ENCODE measurements at regions not wholly inside any gene's neighbourhood (a gene's known extent, or its start where the extent isn't known, plus 50 kb on each side); places are given as distances from the start of the nearest gene placed in this dataset.

GRCh38 chr1:242797856-242798255 is 273.4 kb upstream of the PLD5 start:
- TF ChIP-seq TAF1 (IDR thresholded peaks at IDR 0.05; ENCODE audit: borderline replicate concordance, insufficient read depth, low read length), result no peak
- no peak for TF ChIP-seq FOXP2 (optimal IDR thresholded peaks at IDR 0.05; ENCODE audit: borderline replicate concordance, extremely low read depth, extremely low read length, insufficient read depth)
- no peak for TF ChIP-seq SIN3A (IDR thresholded peaks at IDR 0.05; ENCODE audit: borderline replicate concordance, insufficient read depth, low read length)
- no peak for TF ChIP-seq REST (IDR thresholded peaks at IDR 0.05; ENCODE audit: insufficient read depth in 1 of 2, low read depth in 2 of 2, low read length in 2 of 2)
- TF ChIP-seq POLR2AphosphoS5 (IDR thresholded peaks at IDR 0.05; ENCODE audit: low read depth, low read length), result no peak

GRCh38 chr1:242788771-242789170 is 264.3 kb upstream of the PLD5 start:
- TF ChIP-seq TAF1 (IDR thresholded peaks at IDR 0.05; ENCODE audit: borderline replicate concordance, insufficient read depth, low read length), result no peak
- TF ChIP-seq REST (IDR thresholded peaks at IDR 0.05; ENCODE audit: insufficient read depth in 1 of 2, low read depth in 2 of 2, low read length in 2 of 2), result no peak
- TF ChIP-seq POLR2AphosphoS5 (IDR thresholded peaks at IDR 0.05; ENCODE audit: low read depth, low read length), result no peak
- no peak for TF ChIP-seq SIN3A (IDR thresholded peaks at IDR 0.05; ENCODE audit: borderline replicate concordance, insufficient read depth, low read length)
- no peak for TF ChIP-seq FOXP2 (optimal IDR thresholded peaks at IDR 0.05; ENCODE audit: borderline replicate concordance, extremely low read depth, extremely low read length, insufficient read depth)

- TF ChIP-seq POLR2AphosphoS5 (IDR thresholded peaks at IDR 0.05; ENCODE audit: low read depth, low read length) (no peak), TAF1 (IDR thresholded peaks at IDR 0.05; ENCODE audit: borderline replicate concordance, insufficient read depth, low read length) (no peak), SIN3A (IDR thresholded peaks at IDR 0.05; ENCODE audit: borderline replicate concordance, insufficient read depth, low read length) (no peak), FOXP2 (optimal IDR thresholded peaks at IDR 0.05; ENCODE audit: borderline replicate concordance, extremely low read depth, extremely low read length, insufficient read depth) (no peak), REST (IDR thresholded peaks at IDR 0.05; ENCODE audit: insufficient read depth in 1 of 2, low read depth in 2 of 2, low read length in 2 of 2) (no peak)
Measured at GRCh38 chr1:242787968-242788367, 263.5 kb upstream of the PLD5 start.

GRCh38 chr1:242784807-242785206 is 260.3 kb upstream of the PLD5 start:
- no peak for TF ChIP-seq REST (IDR thresholded peaks at IDR 0.05; ENCODE audit: insufficient read depth in 1 of 2, low read depth in 2 of 2, low read length in 2 of 2)
- TF ChIP-seq TAF1 (IDR thresholded peaks at IDR 0.05; ENCODE audit: borderline replicate concordance, insufficient read depth, low read length), result no peak
- no peak for TF ChIP-seq POLR2AphosphoS5 (IDR thresholded peaks at IDR 0.05; ENCODE audit: low read depth, low read length)

GRCh38 chr1:242784084-242784483 is 259.6 kb upstream of the PLD5 start:
- no peak for TF ChIP-seq TAF1 (IDR thresholded peaks at IDR 0.05; ENCODE audit: borderline replicate concordance, insufficient read depth, low read length)
- no peak for TF ChIP-seq REST (IDR thresholded peaks at IDR 0.05; ENCODE audit: insufficient read depth in 1 of 2, low read depth in 2 of 2, low read length in 2 of 2)
- TF ChIP-seq FOXP2 (optimal IDR thresholded peaks at IDR 0.05; ENCODE audit: borderline replicate concordance, extremely low read depth, extremely low read length, insufficient read depth), result no peak
- TF ChIP-seq POLR2AphosphoS5 (IDR thresholded peaks at IDR 0.05; ENCODE audit: low read depth, low read length), result no peak
- TF ChIP-seq SIN3A (IDR thresholded peaks at IDR 0.05; ENCODE audit: borderline replicate concordance, insufficient read depth, low read length), result no peak
